GM12878 (cell line): ENCODE measurements at regions not wholly inside any gene's neighbourhood (a gene's known extent, or its start where the extent isn't known, plus 50 kb on each side); places are given as distances from the start of the nearest gene placed in this dataset.

Experiments
- ATAC-seq: fragments of 200-7000 bp; cut with Tn5 transposase; 3 replicates; pipeline ENCODE4 v1.9.1; 2020; ENCODE audit warnings: mild to moderate bottlenecking, moderate library complexity
- BruUV-seq: library from RNA; stranded (reverse); fragments of 400-500 nt; replicated peaks from 2 replicates; lab custom pipeline; 2021; lab: Mats Ljungman, UMichigan
- CTCF ChIA-PET: fragments of 300-600 bp; sonication (Branson Sonifier 250); formaldehyde crosslinking; extraction: SDS; loops from one replicate; lab custom pipeline; 2021; ENCODE audit warnings: inconsistent platforms; lab: Yijun Ruan, JAX
- POLR2A ChIA-PET: fragments of 350-600 bp; formaldehyde crosslinking; extraction: SDS; loops from one replicate; lab custom pipeline; 2021; ENCODE audit warnings: inconsistent platforms; lab: Charles Lee
- RAD21 ChIA-PET: fragments of 300-600 bp; sonication (Branson Sonifier 250); formaldehyde crosslinking; loops from one replicate; lab custom pipeline; 2023; ENCODE audit warnings: antibody characterized with exemption; ENCODE audit not compliant: unreplicated experiment; lab: Charles Lee
- SMC1A ChIA-PET: fragments of 300-600 bp; sonication (Branson Sonifier 250); formaldehyde crosslinking; loops from one replicate; lab custom pipeline; 2023; ENCODE audit not compliant: unreplicated experiment, uncharacterized antibody; lab: Charles Lee
- DNase-seq: peaks from one replicate; pipeline ENCODE4 v3.0.0-alpha.2; 2011; ENCODE audit warnings: low read depth, low spot score
- FAIRE-seq: peaks from 3 replicates; lab custom pipeline; 2011; peaks lifted over from hg19 to GRCh38; lab: Jason Lieb, UNC
- H2AFZ ChIP-seq: 2 replicates; pipeline ENCODE4 v1.6.0; 2011; ENCODE audit warnings: low read depth, low read length, control low read depth; ENCODE audit not compliant: control insufficient read depth
- H3K27ac ChIP-seq: 2 replicates; pipeline ENCODE4 v1.5.1; 2011; ENCODE audit warnings: control low read depth; ENCODE audit not compliant: control insufficient read depth, insufficient read depth
- H3K27me3 ChIP-seq, 2 experiments: replicated peaks in 1 of 2; 2 replicates each; pipeline versions ENCODE4 v1.6.0 to v1.6.1; 2011; ENCODE audit warnings: low read length in 1 of 2; ENCODE audit not compliant: control insufficient read depth in 2 of 2, insufficient read depth in 2 of 2
- H3K36me3 ChIP-seq, 2 experiments: 2 replicates each; pipeline ENCODE4 v1.5.1; 2011; ENCODE audit warnings: low read length in 1 of 2; ENCODE audit not compliant: control insufficient read depth in 2 of 2, insufficient read depth in 2 of 2
- H3K4me1 ChIP-seq: 2 replicates; pipeline ENCODE4 v1.6.1; 2011; ENCODE audit warnings: mild to moderate bottlenecking, low read length, moderate library complexity, mixed read lengths; ENCODE audit not compliant: control insufficient read depth, insufficient read depth
- H3K4me2 ChIP-seq: 2 replicates; pipeline ENCODE4 v1.6.0; 2011; ENCODE audit warnings: control low read depth; ENCODE audit not compliant: control insufficient read depth, insufficient read depth
- H3K4me3 ChIP-seq: fragments of 200-600 bp; sonication (generic); 2 replicates; pipeline ENCODE4 v1.5.1; 2016
- H3K79me2 ChIP-seq: 2 replicates; pipeline ENCODE4 v1.6.0; 2011; ENCODE audit warnings: low read length; ENCODE audit not compliant: control insufficient read depth, insufficient read depth
- H3K9ac ChIP-seq: 2 replicates; pipeline ENCODE4 v1.8.0; 2011; ENCODE audit warnings: low read length, control low read depth, mixed read lengths; ENCODE audit not compliant: control insufficient read depth, insufficient read depth
- H3K9me3 ChIP-seq: replicated peaks from 3 replicates; pipeline ENCODE4 v1.5.1; 2011; ENCODE audit warnings: mild to moderate bottlenecking, low read length; ENCODE audit not compliant: control insufficient read depth, insufficient read depth
- H4K20me1 ChIP-seq: 2 replicates; pipeline ENCODE4 v1.6.0; 2011; ENCODE audit not compliant: control insufficient read depth, insufficient read depth
- ATF3 ChIP-seq: IDR thresholded peaks from 2 replicates; pipeline ENCODE4 v1.6.1; 2011; ENCODE audit warnings: low read depth, mild to moderate bottlenecking, low read length, moderate library complexity, borderline replicate concordance; ENCODE audit errors: extremely low read depth
- ATF7 ChIP-seq: fragments of 450-650 bp; IDR thresholded peaks from 2 replicates; pipeline ENCODE4 v1.6.1; 2016; ENCODE audit warnings: low read depth, mild to moderate bottlenecking
- CBX5 ChIP-seq: sonication (generic); IDR thresholded peaks from 2 replicates; pipeline ENCODE4 v1.6.1; 2016; ENCODE audit warnings: low read depth, moderate library complexity, mild to moderate bottlenecking, inconsistent platforms
- DPF2 ChIP-seq: fragments of 450-650 bp; IDR thresholded peaks from 2 replicates; pipeline ENCODE4 v1.6.1; 2017; ENCODE audit warnings: mild to moderate bottlenecking
- E2F8 ChIP-seq: fragments of 450-650 bp; IDR thresholded peaks from 2 replicates; pipeline ENCODE4 v1.6.1; 2018; ENCODE audit warnings: mild to moderate bottlenecking, low read depth, moderate library complexity; ENCODE audit not compliant: partially characterized antibody
- E4F1 ChIP-seq: fragments of 450-650 bp; IDR thresholded peaks from 2 replicates; pipeline ENCODE4 v1.6.1; 2018; ENCODE audit warnings: borderline replicate concordance, mild to moderate bottlenecking; ENCODE audit not compliant: partially characterized antibody
- ETV6 ChIP-seq, 2 experiments: fragments of 450-650 bp in 1 of 2; IDR thresholded peaks in 1 of 2; conservative IDR thresholded peaks in 1 of 2; 2 replicates each; pipeline ENCODE4 v1.6.1; 2014; ENCODE audit warnings: antibody characterized with exemption in 1 of 2, borderline replicate concordance in 1 of 2, low read depth in 1 of 2, mild to moderate bottlenecking in 1 of 2, moderate library complexity in 1 of 2
- FOXM1 ChIP-seq: IDR thresholded peaks from 2 replicates; pipeline ENCODE4 v1.6.1; 2012; ENCODE audit warnings: low read depth, mild to moderate bottlenecking, inconsistent platforms, low read length, moderate library complexity
- HDGF ChIP-seq: fragments of 450-650 bp; IDR thresholded peaks from 2 replicates; pipeline ENCODE4 v1.6.1; 2016; ENCODE audit warnings: antibody characterized with exemption
- HSF1 ChIP-seq: fragments of 150-350 bp; IDR thresholded peaks from 2 replicates; pipeline ENCODE4 v1.6.1; 2014; ENCODE audit warnings: mild to moderate bottlenecking, low read depth, low read length
- JUNB ChIP-seq: IDR thresholded peaks from 2 replicates; pipeline ENCODE4 v1.6.1; 2016; ENCODE audit warnings: antibody characterized with exemption, mild to moderate bottlenecking
- KAT2A ChIP-seq: conservative IDR thresholded peaks from 2 replicates; pipeline ENCODE4 v1.6.1; 2011; ENCODE audit warnings: low read depth, low read length; ENCODE audit not compliant: control insufficient read depth
- POU2F2 ChIP-seq: IDR thresholded peaks from 3 replicates; pipeline ENCODE4 v1.6.1; 2011; ENCODE audit warnings: low read depth, mild to moderate bottlenecking, low read length, borderline replicate concordance
- RB1 ChIP-seq: fragments of 450-650 bp; formaldehyde crosslinking; IDR thresholded peaks from 2 replicates; pipeline ENCODE4 v1.6.1; 2017; ENCODE audit warnings: mild to moderate bottlenecking, borderline replicate concordance
- RBBP5 ChIP-seq: fragments of 200-600 bp; sonication (generic); conservative IDR thresholded peaks from 2 replicates; pipeline ENCODE4 v1.6.1; 2016
- RELA ChIP-seq: fragments of 450-650 bp; IDR thresholded peaks from 2 replicates; pipeline ENCODE4 v1.8.0; 2014; ENCODE audit warnings: borderline replicate concordance; ENCODE audit not compliant: partially characterized antibody
- ZBED1 ChIP-seq: IDR thresholded peaks from 2 replicates; pipeline ENCODE4 v1.6.1; 2016; ENCODE audit warnings: borderline replicate concordance
- WGBS: methylation state at CpG from one replicate; pipeline ENCODE4 v1.1.6; 2016; ENCODE audit warnings: low lambda C conversion rate; ENCODE audit not compliant: insufficient replicate concordance, insufficient coverage; ENCODE audit errors: missing lambda C conversion rate; 5-methylcytosine and 5-hydroxymethylcytosine counted together
- in situ Hi-C: fragments of 300-500 bp; cut with MboI; formaldehyde crosslinking; loops from 9 replicates; pipeline ENCODE4 v1.14.3; 2018; ENCODE audit warnings: mixed read lengths
- intact Hi-C: fragments of 100-400 bp; cut with micrococcal nuclease; formaldehyde crosslinking; loops from one replicate; pipeline ENCODE4 v1.14.2; 2022; ENCODE audit not compliant: unreplicated experiment

GRCh38 chr4:132056496-132056895 lies 1092.6 kb upstream of the PCDH10 start:
- SMC1A ChIA-PET, result interaction anchor here (1.0 kb wide), 1 partner anchor 72 kb away, joined by 3 read pairs; no protein-coding TSS in a partner anchor
- Histone ChIP-seq H3K27ac (no peak overlapping the region), H3K9me3 (no peaks in the 10 kb centered on the region; the same call in 2 of the 3 replicates), H4K20me1 (no peaks in the 10 kb centered on the region), H3K4me1 (no peaks in the 10 kb centered on the region), H3K4me2 (no peak overlapping the region), H2AFZ (no peak overlapping the region), H3K79me2 (no peaks in the 10 kb centered on the region), H3K27me3 (no peaks in the 10 kb centered on the region), H3K4me3 (no peak overlapping the region), H3K36me3 (no peaks in the 10 kb centered on the region), H3K9ac (no peak overlapping the region)
- RAD21 ChIA-PET, result no interaction called here
- ATAC-seq (no peak), DNase-seq (no peak), FAIRE-seq (no peak)
- in situ Hi-C loops, result no loop called here
- CTCF ChIA-PET, result no interaction called here
- TF ChIP-seq RELA (no peak), ETV6 (conservative IDR thresholded peaks at IDR 0.05 in 1 of 2, IDR thresholded peaks at IDR 0.05 in 1 of 2; ENCODE audit: borderline replicate concordance in 1 of 2, low read depth in 1 of 2) (no peak), E2F8 (no peak), RB1 (no peak), E4F1 (no peak), ZBED1 (no peak), ATF3 (no peak), HDGF (no peak), CBX5 (no peak), ATF7 (no peak), DPF2 (no peak), RBBP5 (no peak), FOXM1 (no peak), HSF1 (no peak), POU2F2 (no peak), JUNB (no peak), KAT2A (no peak)
- POLR2A ChIA-PET, result interaction anchor here (0.7 kb wide), 1 partner anchor 1291 kb away, joined by 9 read pairs; no protein-coding TSS in a partner anchor
- 0% methylated on average over 1 of the region's 1 CpG for WGBS
- no TSS peak for BruUV-seq
- intact Hi-C loops, result no loop called here
